Activated CD8-positive, alpha-beta memory T cell treated with anti-CD3 and anti-CD28 coated beads, Interleukin-2, amount 50 U/mL, for 48 hours (primary cell): ENCODE measurements at regions not wholly inside any gene's neighbourhood (a gene's known extent, or its start where the extent isn't known, plus 50 kb on each side); places are given as distances from the start of the nearest gene placed in this dataset.
"Not testable (repeated sequence)": the region's sequence is repeated elsewhere in the genome, so short reads cannot be mapped to it uniquely, and the experiment has no call there.

ENCODE experiments used
- DNase-seq: peaks from one replicate; pipeline ENCODE4 v3.0.0-alpha.2; 2020

- DNase-seq: no peak
Observed at GRCh38 chr9:129561594-129562281, 59.2 kb downstream of the C9orf50 start.

GRCh38 chr9:129560881-129561306 is 60.0 kb downstream of the C9orf50 start:
- DNase-seq: no peak

GRCh38 chr9:129559506-129559881 is 61.4 kb downstream of the C9orf50 start:
- no peak for DNase-seq

GRCh38 chr9:129558551-129559505 is 62.1 kb downstream of the C9orf50 start:
- DNase-seq: no peak

- no peak for DNase-seq
Observed at GRCh38 chr9:129558063-129558550, 62.8 kb downstream of the C9orf50 start.

GRCh38 chr9:129557192-129558036 is 63.5 kb downstream of the C9orf50 start:
- DNase-seq: no peak

- no peak for DNase-seq
Observed at GRCh38 chr9:129556491-129557191, 64.3 kb downstream of the C9orf50 start.

- no peak for DNase-seq
Observed at GRCh38 chr9:129555512-129556215, 65.2 kb downstream of the C9orf50 start.

- DNase-seq: no peak
Observed at GRCh38 chr9:129554649-129555048, 66.3 kb downstream of the C9orf50 start.

GRCh38 chr9:129553277-129553676 is 67.6 kb downstream of the C9orf50 start:
- DNase-seq: no peak

- no peak for DNase-seq
Observed at GRCh38 chr9:129552064-129552463, 68.8 kb downstream of the C9orf50 start.

GRCh38 chr9:129551393-129551973 is 69.4 kb downstream of the C9orf50 start:
- DNase-seq: no peak

GRCh38 chr9:129550977-129551376 is 69.9 kb downstream of the C9orf50 start:
- not testable (repeated sequence) for DNase-seq

GRCh38 chr9:129550199-129550839 is 70.6 kb downstream of the C9orf50 start:
- DNase-seq: peak; percentile 68

GRCh38 chr9:129549684-129550083 is 71.2 kb downstream of the C9orf50 start:
- no peak for DNase-seq

GRCh38 chr9:129549139-129549538 is 71.8 kb downstream of the C9orf50 start:
- no peak for DNase-seq

- no peak for DNase-seq
Observed at GRCh38 chr9:129548571-129549135, 72.2 kb downstream of the C9orf50 start.

GRCh38 chr9:129547869-129548570 is 72.9 kb downstream of the C9orf50 start:
- no peak for DNase-seq

- DNase-seq: no peak
Observed at GRCh38 chr9:129547063-129547462, 73.8 kb downstream of the C9orf50 start.

- not testable (repeated sequence) for DNase-seq
Observed at GRCh38 chr9:129545876-129546275, 75.0 kb downstream of the C9orf50 start.
